Keratinocyte (primary cell): ENCODE measurements at regions not wholly inside any gene's neighbourhood (a gene's known extent, or its start where the extent isn't known, plus 50 kb on each side); places are given as distances from the start of the nearest gene placed in this dataset.

ENCODE experiments used
- DNase-seq: peaks from one replicate; pipeline ENCODE4 v3.0.0-alpha.2; 2011; ENCODE audit warnings: low read depth, missing footprints, low spot score
- FAIRE-seq: peaks from 2 replicates; lab custom pipeline; 2011; peaks lifted over from hg19 to GRCh38; lab: Jason Lieb, UNC
- H2AFZ ChIP-seq: 2 replicates; pipeline ENCODE4 v1.6.0; 2012; ENCODE audit warnings: low read length, control low read depth, inconsistent platforms; ENCODE audit not compliant: control insufficient read depth
- H3K27ac ChIP-seq: 2 replicates; pipeline ENCODE4 v1.5.1; 2011; ENCODE audit warnings: low read length; ENCODE audit not compliant: control insufficient read depth, insufficient read depth
- H3K27me3 ChIP-seq: 3 replicates; pipeline ENCODE4 v1.6.0; 2011; ENCODE audit warnings: low read length; ENCODE audit not compliant: control insufficient read depth, insufficient read depth; ENCODE audit errors: extremely low read depth
- H3K36me3 ChIP-seq, 2 experiments: 2 replicates in 1 of 2; 3 replicates in 1 of 2; pipeline ENCODE4 v1.5.1; 2011; ENCODE audit warnings: low read length in 2 of 2, mild to moderate bottlenecking in 1 of 2; ENCODE audit not compliant: control insufficient read depth in 2 of 2, insufficient read depth in 2 of 2; ENCODE audit errors: extremely low read depth in 1 of 2
- H3K4me1 ChIP-seq: 3 replicates; pipeline ENCODE4 v1.5.1; 2011; ENCODE audit warnings: low read length; ENCODE audit not compliant: control insufficient read depth, insufficient read depth; ENCODE audit errors: extremely low read depth
- H3K4me2 ChIP-seq: 3 replicates; pipeline ENCODE4 v1.6.0; 2011; ENCODE audit warnings: low read depth, low read length; ENCODE audit not compliant: control insufficient read depth, insufficient read depth; ENCODE audit errors: extremely low read depth
- H3K4me3 ChIP-seq, 3 experiments: fragments of 200-600 bp in 1 of 3; sonication (generic) in 1 of 3; 2 replicates in 2 of 3; 3 replicates in 1 of 3; pipeline ENCODE4 v1.5.1; 2011 to 2016; ENCODE audit warnings: low read length in 3 of 3, mild to moderate bottlenecking in 3 of 3, control low read depth in 2 of 3, inconsistent platforms in 1 of 3, low read depth in 1 of 3, mixed read lengths in 1 of 3, mixed run types in 1 of 3, moderate library complexity in 1 of 3; ENCODE audit not compliant: control insufficient read depth in 2 of 3, insufficient read depth in 2 of 3; ENCODE audit errors: extremely low read depth in 1 of 3
- H3K79me2 ChIP-seq: 2 replicates; pipeline ENCODE4 v1.6.0; 2012; ENCODE audit warnings: low read length; ENCODE audit not compliant: control insufficient read depth, insufficient read depth
- H3K9ac ChIP-seq: 3 replicates; pipeline ENCODE4 v1.6.0; 2011; ENCODE audit warnings: low read length; ENCODE audit not compliant: control insufficient read depth, insufficient read depth; ENCODE audit errors: extremely low read depth
- H3K9me1 ChIP-seq: 3 replicates; pipeline ENCODE4 v1.6.0; 2011; ENCODE audit warnings: low read length; ENCODE audit not compliant: control insufficient read depth, insufficient read depth; ENCODE audit errors: extremely low read depth
- H3K9me3 ChIP-seq: 2 replicates; pipeline ENCODE4 v1.5.1; 2012; ENCODE audit warnings: low read depth, low read length; ENCODE audit not compliant: control insufficient read depth
- H4K20me1 ChIP-seq: 3 replicates; pipeline ENCODE4 v1.6.0; 2011; ENCODE audit warnings: low read length; ENCODE audit not compliant: control insufficient read depth, insufficient read depth; ENCODE audit errors: extremely low read depth
- EZH2 ChIP-seq: IDR thresholded peaks from one replicate; pipeline ENCODE4 v1.6.1; 2012; ENCODE audit warnings: inconsistent platforms, mild to moderate bottlenecking, low read length, moderate library complexity
- dilution Hi-C: fragments of 300-500 bp; cut with MboI; formaldehyde crosslinking; loops from one replicate; pipeline ENCODE4 v1.7.0; 2020; ENCODE audit warnings: low sequenced_read_pairs; ENCODE audit not compliant: extremely low pct_ligation_motif_present
- TF ChIP-seq, protein P1 (sequence below), 3 experiments: IDR thresholded peaks in 1 of 3; conservative IDR thresholded peaks in 1 of 3; optimal IDR thresholded peaks in 1 of 3; 2 replicates in 2 of 3; 3 replicates in 1 of 3; pipeline versions ENCODE3 to v1.5.1; 2011; ENCODE audit warnings: low read length in 3 of 3, mild to moderate bottlenecking in 3 of 3, moderate library complexity in 2 of 3, control low read depth in 1 of 3, inconsistent platforms in 1 of 3; ENCODE audit not compliant: insufficient read depth in 2 of 3; ENCODE audit errors: extremely low read depth in 1 of 3

DNA sequence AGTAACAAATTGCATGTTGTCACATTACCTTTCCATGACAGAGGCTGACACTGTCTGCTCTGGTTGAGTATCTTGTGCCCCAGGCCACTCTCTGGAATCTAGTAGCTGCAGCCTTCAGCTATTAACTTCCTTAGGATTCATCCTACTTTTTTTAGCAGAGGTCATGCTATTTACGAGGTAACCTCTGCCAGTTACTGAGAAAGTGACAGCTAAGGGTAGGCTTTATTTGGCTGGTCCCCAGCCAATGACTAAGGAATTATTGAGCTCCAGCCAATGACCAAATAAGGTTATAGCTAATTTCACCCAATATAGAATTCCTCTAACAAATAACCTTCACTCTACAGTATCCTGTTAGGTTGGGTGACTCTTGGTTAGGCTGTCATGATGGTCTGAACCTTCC, 1361.7 kb downstream of the XPNPEP1 start:
- TF ChIP-seq, protein P1, sequence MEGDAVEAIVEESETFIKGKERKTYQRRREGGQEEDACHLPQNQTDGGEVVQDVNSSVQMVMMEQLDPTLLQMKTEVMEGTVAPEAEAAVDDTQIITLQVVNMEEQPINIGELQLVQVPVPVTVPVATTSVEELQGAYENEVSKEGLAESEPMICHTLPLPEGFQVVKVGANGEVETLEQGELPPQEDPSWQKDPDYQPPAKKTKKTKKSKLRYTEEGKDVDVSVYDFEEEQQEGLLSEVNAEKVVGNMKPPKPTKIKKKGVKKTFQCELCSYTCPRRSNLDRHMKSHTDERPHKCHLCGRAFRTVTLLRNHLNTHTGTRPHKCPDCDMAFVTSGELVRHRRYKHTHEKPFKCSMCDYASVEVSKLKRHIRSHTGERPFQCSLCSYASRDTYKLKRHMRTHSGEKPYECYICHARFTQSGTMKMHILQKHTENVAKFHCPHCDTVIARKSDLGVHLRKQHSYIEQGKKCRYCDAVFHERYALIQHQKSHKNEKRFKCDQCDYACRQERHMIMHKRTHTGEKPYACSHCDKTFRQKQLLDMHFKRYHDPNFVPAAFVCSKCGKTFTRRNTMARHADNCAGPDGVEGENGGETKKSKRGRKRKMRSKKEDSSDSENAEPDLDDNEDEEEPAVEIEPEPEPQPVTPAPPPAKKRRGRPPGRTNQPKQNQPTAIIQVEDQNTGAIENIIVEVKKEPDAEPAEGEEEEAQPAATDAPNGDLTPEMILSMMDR (optimal IDR thresholded peaks at IDR 0.05 in 1 of 3, IDR thresholded peaks at IDR 0.05 in 1 of 3, conservative IDR thresholded peaks at IDR 0.05 in 1 of 3; ENCODE audit: extremely low read depth in 1 of 3, insufficient read depth in 2 of 3, low read length in 3 of 3), result no peak
- no peak for TF ChIP-seq EZH2
- Histone ChIP-seq H3K4me2 (no peak overlapping the region), H3K79me2 (no peaks in the 10 kb centered on the region), H3K27ac (no peak overlapping the region), H3K4me1 (no peaks in the 10 kb centered on the region), H3K27me3 (no peaks in the 10 kb centered on the region), H4K20me1 (no peaks in the 10 kb centered on the region), H3K9me3 (no peaks in the 10 kb centered on the region), H3K9ac (no peak overlapping the region), H3K36me3 (no peaks in the 10 kb centered on the region), H3K9me1 (no peaks in the 10 kb centered on the region), H2AFZ (no peak overlapping the region), H3K4me3 (no peak overlapping the region)
- no peak for FAIRE-seq
- no peak for DNase-seq
- dilution Hi-C loops, result no loop called here

DNA sequence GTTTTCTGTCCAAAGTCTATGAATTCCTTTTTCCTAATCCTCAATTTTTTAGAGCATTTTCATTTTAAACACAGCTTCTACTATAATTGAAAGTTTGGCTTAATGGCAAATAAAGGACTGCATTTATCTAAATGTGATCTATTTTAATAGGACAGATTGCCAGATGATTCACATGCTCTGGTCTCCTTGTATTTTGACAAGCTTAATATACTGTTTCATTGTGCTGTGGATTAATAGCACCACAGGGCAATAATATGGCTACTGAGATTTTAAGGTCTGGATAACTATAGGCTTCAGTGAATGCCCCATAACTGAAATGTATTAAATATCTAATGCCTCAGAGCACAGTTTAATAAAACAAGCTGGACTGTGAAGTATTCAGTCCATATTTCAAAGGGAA, 1362.8 kb downstream of the XPNPEP1 start:
- no peak overlapping the region for H2AFZ ChIP-seq
- H4K20me1 ChIP-seq, result no peaks in the 10 kb centered on the region
- no peaks in the 10 kb centered on the region for H3K79me2 ChIP-seq
- no peaks in the 10 kb centered on the region for H3K27me3 ChIP-seq
- no peaks in the 10 kb centered on the region for H3K9me3 ChIP-seq
- no peaks in the 10 kb centered on the region for H3K4me1 ChIP-seq
- H3K36me3 ChIP-seq, result no peaks in the 10 kb centered on the region
- no peak overlapping the region for H3K4me3 ChIP-seq
- no peak overlapping the region for H3K27ac ChIP-seq
- H3K9ac ChIP-seq, result no peak overlapping the region
- H3K4me2 ChIP-seq, result no peak overlapping the region
- FAIRE-seq, result no peak
- dilution Hi-C loops, result no loop called here
- no peak for DNase-seq
- no peaks in the 10 kb centered on the region for H3K9me1 ChIP-seq
- TF ChIP-seq, protein P1 (optimal IDR thresholded peaks at IDR 0.05 in 1 of 3, IDR thresholded peaks at IDR 0.05 in 1 of 3, conservative IDR thresholded peaks at IDR 0.05 in 1 of 3; ENCODE audit: extremely low read depth in 1 of 3, insufficient read depth in 2 of 3, low read length in 3 of 3), result no peak
